Aorta (tissue), 5 donors: ENCODE measurements at regions not wholly inside any gene's neighbourhood (a gene's known extent, or its start where the extent isn't known, plus 50 kb on each side); places are given as distances from the start of the nearest gene placed in this dataset.
A peak's percentile ranks its signal among the peaks of the same experiment; 100 is the strongest.

ENCODE experiments used
- ATAC-seq: fragments of 200-7000 bp; cut with Tn5 transposase; one replicate; pipeline ENCODE4 v1.9.1; 2022; ENCODE audit warnings: moderate library complexity; ENCODE audit not compliant: low FRiP score
- DNase-seq, 2 donors: peaks; one replicate each; pipeline ENCODE4 v3.0.0-alpha.2; 2020
- H3K27ac ChIP-seq, 2 donors: one replicate each; pipeline ENCODE4 v1.5.1; 2013; ENCODE audit warnings: low read length in 2 of 2, mild to moderate bottlenecking in 2 of 2, moderate library complexity in 2 of 2, control low read depth in 1 of 2, inconsistent platforms in 1 of 2, low read depth in 1 of 2
- H3K27me3 ChIP-seq, 2 donors: one replicate each; pipeline ENCODE4 v1.6.1; 2013; ENCODE audit warnings: control low read depth in 1 of 2, low read length in 1 of 2, mild to moderate bottlenecking in 1 of 2, moderate library complexity in 1 of 2; ENCODE audit not compliant: insufficient read depth in 2 of 2, control insufficient read depth in 1 of 2
- H3K36me3 ChIP-seq, 2 donors: one replicate each; pipeline ENCODE4 v1.6.1; 2013; ENCODE audit warnings: control low read depth in 1 of 2, low read length in 1 of 2, mild to moderate bottlenecking in 1 of 2; ENCODE audit not compliant: insufficient read depth in 2 of 2, control insufficient read depth in 1 of 2
- H3K4me1 ChIP-seq, 2 donors: one replicate each; pipeline ENCODE4 v1.6.1; 2013; ENCODE audit warnings: low read length in 2 of 2, control low read depth in 1 of 2, mild to moderate bottlenecking in 1 of 2, moderate library complexity in 1 of 2; ENCODE audit not compliant: insufficient read depth in 2 of 2, control insufficient read depth in 1 of 2
- H3K4me3 ChIP-seq, 2 donors: one replicate each; pipeline ENCODE4 v1.5.1; 2013; ENCODE audit warnings: low read length in 2 of 2, control low read depth in 1 of 2, mild to moderate bottlenecking in 1 of 2
- H3K9me3 ChIP-seq: one replicate; pipeline ENCODE4 v1.6.1; 2013; ENCODE audit warnings: mild to moderate bottlenecking, low read length; ENCODE audit not compliant: control insufficient read depth
- WGBS, 2 donors: extraction: QIAGEN DNeasy Blood & Tissue Kit; methylation state at CpG; one replicate each; pipeline ENCODE4 v1.1.7; 2013; 5-methylcytosine and 5-hydroxymethylcytosine counted together
- intact Hi-C, 2 donors: fragments of 100-400 bp; cut with DNase I; formaldehyde crosslinking; loops; one replicate each; pipeline versions ENCODE4 v1.14.2 to v1.15.0; 2022
- donor health status: healthy with polysubstance abuse.
- donor health status: Bipolar disorder and iron deficiency.
- donor health status: DM: no; HTN: no; CAD: no.
- donor health status: DM: no; HTN: no; CAD: no.
- donor health status: DM: yes; HTN: yes; CAD: no.

DNA sequence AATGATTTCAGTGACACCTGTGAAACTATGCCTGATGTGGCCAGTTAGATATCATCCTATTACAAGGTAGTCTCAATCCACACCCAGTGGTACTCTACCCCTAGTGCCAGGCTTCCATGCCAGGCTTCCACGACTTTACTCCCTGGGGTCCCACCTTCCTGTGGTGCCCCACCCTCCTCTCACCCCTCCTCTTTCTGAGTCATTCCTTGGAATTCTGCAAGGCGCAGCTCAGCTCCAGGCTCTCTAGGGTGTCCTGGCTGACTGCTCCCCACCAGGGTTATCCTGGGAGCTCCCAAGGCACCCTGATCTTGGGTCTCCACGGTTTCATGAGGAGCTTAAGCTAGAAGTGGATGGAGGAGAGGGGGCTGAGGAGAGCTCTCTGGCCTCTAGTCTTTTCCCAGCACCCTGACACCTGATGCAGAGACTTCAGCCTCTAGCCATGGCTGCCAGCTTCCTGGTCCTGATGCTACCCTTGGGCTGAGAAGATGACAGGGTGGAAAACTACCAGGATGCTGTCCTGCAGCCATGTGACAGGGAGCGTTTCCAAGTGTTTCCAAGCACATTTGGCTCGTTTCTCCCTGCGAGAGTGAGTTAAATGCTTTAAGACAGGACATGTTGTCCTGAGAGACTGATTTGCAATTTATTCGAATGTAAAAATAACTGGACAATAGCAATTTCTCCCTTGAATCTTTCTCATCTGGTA, 1461.2 kb downstream of the TBC1D22A start:
- H3K9me3 ChIP-seq: no peaks in the 10 kb centered on the region
- 59 to 65% methylated on average over 7 of the region's 7 CpGs for WGBS, 2 donors
- no peaks in the 10 kb centered on the region for H3K36me3 ChIP-seq
- H3K4me1 ChIP-seq: no peaks in the 10 kb centered on the region
- no peaks in the 10 kb centered on the region for H3K27me3 ChIP-seq
- intact Hi-C loops: no loop called here
- ATAC-seq: no peak
- H3K27ac ChIP-seq: no peak overlapping the region
- H3K4me3 ChIP-seq: no peak overlapping the region
- no peak for DNase-seq

DNA sequence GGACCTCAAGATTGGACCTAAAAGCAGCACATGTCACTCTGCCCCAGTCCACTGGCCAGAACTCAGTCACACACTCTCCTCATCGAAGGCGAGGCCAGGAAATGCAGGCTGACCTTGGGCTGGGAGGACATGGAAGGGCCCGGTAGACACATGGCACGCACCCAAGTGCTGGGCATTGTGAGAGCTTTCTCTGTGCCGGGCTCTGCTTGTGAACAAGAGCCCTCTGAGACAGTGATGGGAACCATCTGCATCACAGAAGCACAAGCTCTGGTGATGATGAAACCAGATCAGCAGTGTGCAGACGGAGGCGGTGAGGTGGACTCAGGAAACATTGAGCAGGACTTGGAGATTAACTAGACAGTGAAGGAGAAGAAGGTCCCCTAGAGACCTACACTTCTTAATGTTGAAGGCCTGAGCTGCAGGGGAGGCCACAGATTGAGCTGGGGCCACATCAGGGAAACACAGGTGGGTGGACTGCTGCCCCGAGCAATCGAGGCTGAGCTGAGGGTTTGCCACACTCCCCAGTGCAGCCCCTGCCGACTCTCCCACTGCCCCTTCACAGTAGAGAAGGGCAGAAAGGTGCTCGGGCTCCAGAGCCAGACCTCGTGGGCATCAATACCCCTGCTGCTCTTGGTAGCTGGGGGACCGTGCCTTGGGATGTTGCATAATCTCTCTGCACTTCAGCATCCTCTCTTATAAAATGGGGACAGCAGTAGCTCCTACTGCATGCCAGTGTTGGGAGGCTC, 1460.5 kb downstream of the TBC1D22A start:
- intact Hi-C loops: no loop called here
- no peak for DNase-seq
- no peak for ATAC-seq

DNA sequence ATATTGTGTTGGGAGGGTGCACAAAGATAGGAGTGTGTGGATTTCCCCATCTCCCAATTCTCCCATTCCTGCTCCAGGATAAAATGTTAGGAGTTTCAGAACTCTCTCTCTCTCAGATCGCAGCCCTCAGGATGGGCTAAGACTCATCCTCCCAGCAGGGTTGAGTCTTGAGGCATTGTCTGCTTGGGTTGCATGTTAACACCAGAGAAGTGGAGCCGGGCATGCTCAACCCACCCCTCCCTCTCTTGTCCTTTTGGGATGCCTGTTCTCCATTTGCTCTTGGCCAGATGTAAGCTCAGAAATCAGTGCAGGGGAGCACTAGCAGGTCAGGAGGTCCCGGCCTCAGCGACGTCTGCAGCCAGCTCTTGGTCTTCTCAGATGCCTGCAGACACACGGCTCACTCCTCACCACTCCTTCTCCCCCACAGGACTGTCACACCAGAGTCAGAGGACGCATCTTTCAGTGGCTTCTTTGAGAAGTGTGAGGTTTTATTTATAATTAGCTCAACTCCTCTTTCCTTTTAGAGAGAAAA, 1456.5 kb downstream of the TBC1D22A start:
- H3K4me3 ChIP-seq: no peak overlapping the region
- 31 to 34% methylated on average over 7 of the region's 7 CpGs for WGBS, 2 donors
- H3K9me3 ChIP-seq: no peaks in the 10 kb centered on the region
- no peaks in the 10 kb centered on the region for H3K4me1 ChIP-seq
- no peak for DNase-seq
- intact Hi-C loops: no loop called here
- H3K27me3 ChIP-seq: no peaks in the 10 kb centered on the region
- no peaks in the 10 kb centered on the region for H3K36me3 ChIP-seq
- ATAC-seq: no peak
- no peak overlapping the region for H3K27ac ChIP-seq

More for the DNA sequence above, 1460.5 kb downstream of the TBC1D22A start:
- Histone ChIP-seq H3K27ac (no peak overlapping the region), H3K27me3 (no peaks in the 10 kb centered on the region), H3K4me1 (no peaks in the 10 kb centered on the region), H3K4me3 (no peak overlapping the region), H3K36me3 (no peaks in the 10 kb centered on the region), H3K9me3 (no peaks in the 10 kb centered on the region)
- WGBS, 2 donors: 81 to 82% methylated on average over 13 of the region's 13 CpGs

DNA sequence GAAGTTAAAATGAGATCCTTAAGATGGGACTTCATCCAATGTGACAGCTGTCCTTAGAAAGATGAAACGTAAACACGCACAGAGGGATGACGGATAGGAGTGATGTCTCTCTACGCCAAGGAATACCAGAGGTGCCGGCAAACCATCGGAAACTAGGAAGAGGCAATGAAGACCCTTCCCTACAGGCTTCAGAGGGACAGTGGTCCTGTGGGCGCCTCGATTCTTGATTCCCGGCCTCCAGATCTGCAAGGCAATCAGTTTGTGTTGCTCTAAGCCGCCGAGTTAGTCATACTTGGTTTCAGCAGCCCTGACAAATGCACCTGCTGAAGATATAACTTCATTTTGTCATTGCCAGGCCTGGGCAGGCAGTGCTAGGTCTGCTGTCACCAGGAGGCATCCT, 1455.1 kb downstream of the TBC1D22A start:
- DNase-seq (no peak), ATAC-seq (no peak)
- Histone ChIP-seq H3K36me3 (no peaks in the 10 kb centered on the region), H3K4me1 (no peaks in the 10 kb centered on the region), H3K9me3 (no peaks in the 10 kb centered on the region), H3K4me3 (no peak overlapping the region), H3K27me3 (no peaks in the 10 kb centered on the region), H3K27ac (no peak overlapping the region)
- intact Hi-C loops: no loop called here
- WGBS, 2 donors: 89 to 90% methylated on average over 11 of the region's 11 CpGs

DNA sequence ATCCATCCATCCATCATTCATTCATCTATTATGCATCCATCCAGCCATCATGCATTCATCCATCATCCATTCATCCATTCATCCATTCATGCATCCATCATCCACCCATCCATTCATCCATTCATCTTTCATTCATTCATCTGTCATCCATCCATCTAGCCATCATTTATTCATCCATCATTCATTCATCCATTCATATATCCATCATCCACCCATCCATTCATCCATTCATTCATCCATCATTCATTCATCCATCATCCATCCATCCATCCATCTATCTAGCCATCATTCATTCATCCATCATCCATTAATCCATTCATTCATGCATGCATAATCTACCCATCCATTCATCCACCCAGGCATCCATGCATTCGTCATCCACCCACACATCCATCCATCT, 1450.3 kb downstream of the TBC1D22A start:
- Histone ChIP-seq H3K27me3 (no peaks in the 10 kb centered on the region), H3K4me1 (no peaks in the 10 kb centered on the region), H3K4me3 (no peak overlapping the region), H3K36me3 (no peaks in the 10 kb centered on the region), H3K27ac (no peak overlapping the region), H3K9me3 (no peaks in the 10 kb centered on the region)
- ATAC-seq (no peak), DNase-seq (no peak)
- WGBS, 2 donors: 60 to 66% methylated on average over 1 of the region's 1 CpG
- intact Hi-C loops: no loop called here

DNA sequence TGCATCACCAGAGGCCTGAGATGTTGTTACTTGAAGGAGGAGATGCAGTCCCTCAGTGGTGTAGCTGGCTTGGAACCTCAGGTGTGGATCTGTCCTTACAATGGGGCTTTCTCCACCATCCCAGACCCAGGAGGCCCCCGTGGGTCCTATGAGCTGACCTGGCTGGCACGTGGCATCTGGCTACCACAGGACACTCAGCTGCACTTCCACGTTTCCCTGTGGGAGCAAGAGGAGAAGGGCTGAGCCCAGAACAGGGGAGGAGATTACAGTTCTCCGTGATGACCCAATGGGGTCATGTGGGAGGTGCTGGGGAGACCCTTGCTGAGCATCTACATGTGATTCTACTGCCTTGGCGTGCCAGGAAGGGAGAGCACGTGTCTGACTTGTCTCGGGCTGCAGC, 1448.4 kb downstream of the TBC1D22A start:
- no peaks in the 10 kb centered on the region for H3K4me1 ChIP-seq
- no peak overlapping the region for H3K4me3 ChIP-seq
- no peaks in the 10 kb centered on the region for H3K9me3 ChIP-seq
- DNase-seq: no peak
- WGBS, 2 donors: 57 to 61% methylated on average over 7 of the region's 7 CpGs
- H3K27ac ChIP-seq: no peak overlapping the region
- intact Hi-C loops: no loop called here
- H3K27me3 ChIP-seq: no peaks in the 10 kb centered on the region
- no peaks in the 10 kb centered on the region for H3K36me3 ChIP-seq
- ATAC-seq: no peak

DNA sequence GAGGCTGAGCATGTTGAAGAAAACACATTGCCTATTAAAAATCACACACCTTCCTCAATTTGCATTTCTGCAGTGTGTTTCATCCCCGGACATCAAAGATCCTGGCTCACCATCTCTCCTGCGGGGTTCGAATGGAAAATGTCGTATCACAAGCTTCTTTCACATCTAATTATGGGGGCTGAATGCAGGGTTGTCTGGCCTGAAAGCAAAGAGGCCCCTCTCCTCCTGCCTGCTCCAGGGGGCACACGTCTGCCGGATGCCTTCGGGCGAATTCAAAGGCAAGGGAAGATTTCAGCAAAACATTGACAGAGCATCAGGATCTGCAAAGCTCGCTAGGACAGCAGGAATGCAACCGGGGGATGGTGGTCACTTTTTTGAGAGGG, 1447.7 kb downstream of the TBC1D22A start:
- intact Hi-C loops: no loop called here
- 30 to 32% methylated on average over 10 of the region's 10 CpGs for WGBS, 2 donors
- Histone ChIP-seq H3K27me3 (no peaks in the 10 kb centered on the region), H3K36me3 (no peaks in the 10 kb centered on the region), H3K4me3 (no peak overlapping the region), H3K4me1 (no peaks in the 10 kb centered on the region), H3K27ac (no peak overlapping the region), H3K9me3 (no peaks in the 10 kb centered on the region)
- DNase-seq (no peak), ATAC-seq (no peak)

DNA sequence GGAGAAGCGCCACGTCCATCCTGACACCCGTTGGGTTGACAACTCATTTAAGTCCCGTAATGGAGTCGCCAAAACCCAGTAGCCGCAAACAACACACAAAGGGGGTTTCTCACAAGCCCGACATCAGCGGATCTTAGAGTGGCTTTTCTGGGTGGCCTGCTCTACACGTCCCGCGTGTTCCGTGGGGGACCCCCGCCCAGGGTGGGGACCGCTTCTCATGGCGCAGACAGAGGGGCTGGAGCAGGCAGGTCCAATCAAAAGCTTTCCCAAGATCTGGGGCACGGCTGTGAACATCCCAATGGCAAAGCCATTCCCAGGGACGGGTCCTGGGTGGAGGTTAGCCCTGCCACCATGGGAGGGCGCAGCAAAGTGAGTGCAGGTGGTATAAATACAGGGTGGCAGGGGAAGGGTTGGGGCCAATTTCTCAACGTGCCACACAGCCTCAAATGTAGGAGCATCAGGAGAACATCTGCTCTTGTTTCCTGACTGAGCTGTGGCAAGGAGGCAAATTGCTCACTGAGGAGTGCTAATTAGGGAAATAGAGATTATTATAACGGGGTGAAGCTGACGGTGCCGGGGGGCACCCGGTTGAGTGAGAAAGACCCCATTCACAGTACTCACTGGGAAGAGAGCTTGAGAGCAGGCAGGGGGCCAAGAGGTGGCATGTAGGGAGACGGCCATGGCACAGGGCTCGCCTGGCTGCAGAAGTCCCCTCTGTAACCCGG, 1447.2 kb downstream of the TBC1D22A start:
- H3K36me3 ChIP-seq: no peaks in the 10 kb centered on the region
- WGBS, 2 donors: 72 to 78% methylated on average over 26 of the region's 26 CpGs
- no peak for ATAC-seq
- H3K9me3 ChIP-seq: no peaks in the 10 kb centered on the region
- no peaks in the 10 kb centered on the region for H3K4me1 ChIP-seq
- no peak overlapping the region for H3K4me3 ChIP-seq
- no peaks in the 10 kb centered on the region for H3K27me3 ChIP-seq
- intact Hi-C loops: no loop called here
- H3K27ac ChIP-seq: no peak overlapping the region
- peak in 1 of 2 donors; percentile 21 for DNase-seq
